Caco-2 (cell line): ENCODE measurements at regions not wholly inside any gene's neighbourhood (a gene's known extent, or its start where the extent isn't known, plus 50 kb on each side); places are given as distances from the start of the nearest gene placed in this dataset.

ENCODE experiments used
- BruUV-seq: library from RNA; stranded (reverse); fragments of 400-500 nt; replicated peaks from 2 replicates; lab custom pipeline; 2021; lab: Mats Ljungman, UMichigan
- CTCF ChIA-PET: fragments of 300-600 bp; sonication (Branson Sonifier 250); formaldehyde crosslinking; loops from one replicate; lab custom pipeline; 2022; ENCODE audit warnings: antibody characterized with exemption; lab: Charles Lee
- POLR2A ChIA-PET: fragments of 300-600 bp; sonication (Branson Sonifier 250); formaldehyde crosslinking; loops from one replicate; lab custom pipeline; 2022; ENCODE audit warnings: antibody characterized with exemption; lab: Charles Lee
- DNase-seq, 2 experiments: peaks; one replicate each; pipeline versions ENCODE4 v3.0.0 to v3.0.0-alpha.2; 2020 to 2022
- H3K27me3 ChIP-seq: replicated peaks from 2 replicates; pipeline ENCODE4 v1.6.0; 2011; ENCODE audit warnings: low read length; ENCODE audit not compliant: control insufficient read depth, insufficient read depth
- H3K36me3 ChIP-seq: 2 replicates; pipeline ENCODE4 v1.5.1; 2011; ENCODE audit warnings: low read length; ENCODE audit not compliant: control insufficient read depth, insufficient read depth
- H3K4me1 ChIP-seq: fragments of 250-450 bp; sonication (Bioruptor Pico); 2 replicates; pipeline ENCODE4 v1.5.1; 2020; ENCODE audit warnings: mild to moderate bottlenecking
- H3K4me3 ChIP-seq: 2 replicates; pipeline ENCODE4 v1.5.1; 2011; ENCODE audit warnings: low read depth, mild to moderate bottlenecking, control low read depth, low read length
- H3K9me3 ChIP-seq: fragments of 250-450 bp; sonication (Bioruptor Pico); 2 replicates; pipeline ENCODE4 v1.5.1; 2020; ENCODE audit warnings: mild to moderate bottlenecking, moderate library complexity
- H3K27ac Mint-ChIP-seq: one replicate; pipeline ENCODE4 v1.8.0; 2022; ENCODE audit warnings: mixed read lengths; ENCODE audit not compliant: unreplicated experiment
- H3K27me3 Mint-ChIP-seq: one replicate; pipeline ENCODE4 v1.8.0; 2022; ENCODE audit warnings: mixed read lengths; ENCODE audit not compliant: insufficient read depth, unreplicated experiment
- H3K36me3 Mint-ChIP-seq: one replicate; pipeline ENCODE4 v1.8.0; 2022; ENCODE audit warnings: mild to moderate bottlenecking, mixed read lengths; ENCODE audit not compliant: insufficient read depth, unreplicated experiment
- H3K4me1 Mint-ChIP-seq: one replicate; pipeline ENCODE4 v1.8.0; 2022; ENCODE audit warnings: low read depth, mixed read lengths; ENCODE audit not compliant: unreplicated experiment
- H3K4me3 Mint-ChIP-seq: one replicate; pipeline ENCODE4 v1.8.0; 2022; ENCODE audit warnings: mild to moderate bottlenecking, moderate library complexity, mixed read lengths; ENCODE audit not compliant: unreplicated experiment
- H3K9me3 Mint-ChIP-seq: one replicate; pipeline ENCODE4 v1.8.0; 2022; ENCODE audit warnings: mixed read lengths; ENCODE audit not compliant: unreplicated experiment
- intact Hi-C: fragments of 100-400 bp; cut with micrococcal nuclease; formaldehyde crosslinking; loops from one replicate; pipeline ENCODE4 v1.10.0; 2022; ENCODE audit not compliant: unreplicated experiment
- TF ChIP-seq, protein P1 (sequence below), 2 experiments: fragments of 200-600 bp in 1 of 2; IDR thresholded peaks; 1 replicate in 1 of 2; 2 replicates in 1 of 2; pipeline versions ENCODE4 v1.5.1 to v1.8.0; 2011 to 2022; ENCODE audit warnings: antibody characterized with exemption in 1 of 2, control low read depth in 1 of 2, inconsistent platforms in 1 of 2, low read depth in 1 of 2, low read length in 1 of 2, mild to moderate bottlenecking in 1 of 2, moderate library complexity in 1 of 2; ENCODE audit not compliant: insufficient read depth in 1 of 2, severe bottlenecking in 1 of 2, unreplicated experiment in 1 of 2

- H3K4me1 Mint-ChIP-seq = peaks cover 8% of the 10 kb centered on the region
- no peaks in the 10 kb centered on the region for H3K9me3 Mint-ChIP-seq
- no peak overlapping the region for H3K4me3 Mint-ChIP-seq
- intact Hi-C loops = loop anchor here (1.0 kb wide), 1 partner anchor 27 kb away; no protein-coding TSS in a partner anchor
- no peaks in the 10 kb centered on the region; the same call in 1 of the 2 replicates for H3K36me3 ChIP-seq
- ChIA-PET POLR2A (no interaction called here), CTCF (no interaction called here)
- no peak for DNase-seq
- peaks cover 11% of the 10 kb centered on the region for H3K4me1 ChIP-seq
- no peaks in the 10 kb centered on the region for H3K27me3 Mint-ChIP-seq
- H3K27me3 ChIP-seq = no peaks in the 10 kb centered on the region
- no TSS peak for BruUV-seq
- H3K36me3 Mint-ChIP-seq = no peaks in the 10 kb centered on the region
- H3K9me3 ChIP-seq = no peaks in the 10 kb centered on the region
- TF ChIP-seq, protein P1, sequence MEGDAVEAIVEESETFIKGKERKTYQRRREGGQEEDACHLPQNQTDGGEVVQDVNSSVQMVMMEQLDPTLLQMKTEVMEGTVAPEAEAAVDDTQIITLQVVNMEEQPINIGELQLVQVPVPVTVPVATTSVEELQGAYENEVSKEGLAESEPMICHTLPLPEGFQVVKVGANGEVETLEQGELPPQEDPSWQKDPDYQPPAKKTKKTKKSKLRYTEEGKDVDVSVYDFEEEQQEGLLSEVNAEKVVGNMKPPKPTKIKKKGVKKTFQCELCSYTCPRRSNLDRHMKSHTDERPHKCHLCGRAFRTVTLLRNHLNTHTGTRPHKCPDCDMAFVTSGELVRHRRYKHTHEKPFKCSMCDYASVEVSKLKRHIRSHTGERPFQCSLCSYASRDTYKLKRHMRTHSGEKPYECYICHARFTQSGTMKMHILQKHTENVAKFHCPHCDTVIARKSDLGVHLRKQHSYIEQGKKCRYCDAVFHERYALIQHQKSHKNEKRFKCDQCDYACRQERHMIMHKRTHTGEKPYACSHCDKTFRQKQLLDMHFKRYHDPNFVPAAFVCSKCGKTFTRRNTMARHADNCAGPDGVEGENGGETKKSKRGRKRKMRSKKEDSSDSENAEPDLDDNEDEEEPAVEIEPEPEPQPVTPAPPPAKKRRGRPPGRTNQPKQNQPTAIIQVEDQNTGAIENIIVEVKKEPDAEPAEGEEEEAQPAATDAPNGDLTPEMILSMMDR (IDR thresholded peaks at IDR 0.05; ENCODE audit: insufficient read depth in 1 of 2, low read depth in 1 of 2, low read length in 1 of 2, severe bottlenecking in 1 of 2, unreplicated experiment in 1 of 2) = no peak
- no peak overlapping the region for H3K4me3 ChIP-seq
- no peak overlapping the region for H3K27ac Mint-ChIP-seq
These were observed 56.2 kb downstream of the FAM43A start for GRCh38 chr3:194741916-194742315.

DNA sequence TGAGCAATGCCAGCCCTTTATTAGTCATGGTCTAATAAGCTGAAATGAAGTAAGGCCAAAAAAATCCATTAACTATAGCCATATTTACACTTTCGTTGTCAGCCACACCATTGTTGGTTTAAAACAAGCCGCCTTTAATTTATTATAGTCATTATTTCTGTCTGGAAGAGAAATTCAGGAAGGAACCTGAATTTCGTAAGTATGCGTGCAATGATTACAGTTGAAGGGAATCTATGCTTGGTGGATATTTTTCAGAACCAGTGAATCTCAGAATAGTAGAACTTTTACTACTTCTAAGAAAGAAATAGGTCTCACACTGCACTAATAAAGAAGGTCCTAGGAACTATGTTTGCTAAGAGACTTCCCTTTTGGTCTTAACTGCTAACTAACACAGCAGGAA, 59.1 kb downstream of the FAM43A start:
- BruUV-seq = no TSS peak
- no peak for DNase-seq
- TF ChIP-seq, protein P1 (IDR thresholded peaks at IDR 0.05; ENCODE audit: insufficient read depth in 1 of 2, low read depth in 1 of 2, low read length in 1 of 2, severe bottlenecking in 1 of 2, unreplicated experiment in 1 of 2) = no peak
- Histone ChIP-seq H3K9me3 (no peaks in the 10 kb centered on the region), H3K27me3 (no peaks in the 10 kb centered on the region), H3K4me3 (no peak overlapping the region), H3K4me1 (peaks cover 12% of the 10 kb centered on the region), H3K36me3 (no peaks in the 10 kb centered on the region; the same call in 1 of the 2 replicates)
- H3K27ac Mint-ChIP-seq = no peak overlapping the region
- H3K4me3 Mint-ChIP-seq = no peak overlapping the region
- H3K27me3 Mint-ChIP-seq = no peaks in the 10 kb centered on the region
- no peaks in the 10 kb centered on the region for H3K9me3 Mint-ChIP-seq
- ChIA-PET CTCF (no interaction called here), POLR2A (no interaction called here)
- peaks cover 15% of the 10 kb centered on the region for H3K4me1 Mint-ChIP-seq
- intact Hi-C loops = no loop called here
- H3K36me3 Mint-ChIP-seq = no peaks in the 10 kb centered on the region

GRCh38 chr3:194745422-194746184, 59.9 kb downstream of the FAM43A start:
- intact Hi-C loops = no loop called here
- Histone ChIP-seq H3K4me1 (peaks cover 13% of the 10 kb centered on the region), H3K4me3 (no peak overlapping the region), H3K27me3 (no peaks in the 10 kb centered on the region), H3K9me3 (no peaks in the 10 kb centered on the region), H3K36me3 (no peaks in the 10 kb centered on the region; the same call in 1 of the 2 replicates)
- peaks cover 15% of the 10 kb centered on the region for H3K4me1 Mint-ChIP-seq
- H3K4me3 Mint-ChIP-seq = no peak overlapping the region
- TF ChIP-seq, protein P1 (IDR thresholded peaks at IDR 0.05; ENCODE audit: insufficient read depth in 1 of 2, low read depth in 1 of 2, low read length in 1 of 2, severe bottlenecking in 1 of 2, unreplicated experiment in 1 of 2) = no peak
- H3K27me3 Mint-ChIP-seq = no peaks in the 10 kb centered on the region
- ChIA-PET POLR2A (no interaction called here), CTCF (no interaction called here)
- no TSS peak for BruUV-seq
- no peak overlapping the region for H3K27ac Mint-ChIP-seq
- no peaks in the 10 kb centered on the region for H3K9me3 Mint-ChIP-seq
- H3K36me3 Mint-ChIP-seq = no peaks in the 10 kb centered on the region
- no peak for DNase-seq
